ENCODE measurements at regions not wholly inside any gene's neighbourhood (a gene's known extent, or its start where the extent isn't known, plus 50 kb on each side); places are given as distances from the start of the nearest gene placed in this dataset.

DNA sequence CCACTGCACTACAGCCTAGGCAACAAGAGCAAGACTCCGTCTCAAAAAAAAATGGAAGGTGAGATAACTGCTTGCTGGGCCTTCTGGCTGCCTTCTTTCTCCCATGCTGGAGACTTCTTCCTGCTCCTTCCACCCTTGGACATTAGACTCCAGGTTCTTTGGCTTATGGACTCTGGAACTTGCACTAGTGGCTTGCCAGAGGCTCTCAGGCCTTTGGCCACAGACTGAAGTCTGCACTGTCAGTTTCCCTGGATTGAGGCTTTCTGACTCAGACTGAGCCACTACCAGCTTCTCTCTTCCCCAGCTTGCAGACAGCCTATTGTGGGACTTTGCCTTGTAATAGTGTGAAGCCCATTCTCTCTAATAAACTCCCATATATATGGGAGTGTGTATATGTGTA, 118.5 kb upstream of the SLC14A2 start:
- TF ChIP-seq CTCF (IDR thresholded peaks at IDR 0.05) (no peak), POLR2AphosphoS5 (IDR thresholded peaks at IDR 0.05) (no peak)

Measured in transverse colon (tissue), 4 donors.